ENCODE measurements at regions not wholly inside any gene's neighbourhood (a gene's known extent, or its start where the extent isn't known, plus 50 kb on each side); places are given as distances from the start of the nearest gene placed in this dataset.

DNA sequence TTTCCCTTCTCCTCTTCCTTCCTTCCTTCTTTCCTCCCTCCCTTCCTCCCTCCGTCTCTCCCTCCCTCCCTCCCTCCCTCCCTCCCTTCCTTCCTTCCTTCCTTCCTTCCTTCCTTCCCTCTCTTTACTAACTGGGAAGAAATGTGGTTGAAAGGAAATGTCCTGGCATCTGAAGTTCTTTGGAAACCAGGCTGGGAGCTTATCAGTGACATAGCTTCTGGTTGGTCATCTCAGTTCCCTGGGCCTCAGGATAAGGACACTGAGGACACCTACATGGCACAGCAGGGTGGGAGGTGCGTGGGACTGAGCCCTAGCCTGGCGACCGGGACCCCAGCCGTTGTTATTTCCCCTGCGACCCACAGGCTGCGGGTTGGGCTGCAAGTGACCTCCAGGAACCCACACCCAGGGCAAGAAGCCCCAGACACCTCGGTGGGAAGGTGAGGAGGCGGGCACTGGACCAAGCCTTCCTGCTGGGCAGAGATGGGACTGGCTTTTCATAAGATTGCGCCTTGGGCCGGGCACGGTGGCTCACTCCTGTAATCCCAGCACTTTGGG is 1486.5 kb downstream of the TBC1D22A start:
- Histone ChIP-seq H3K4me1 (ENCODE audit: insufficient read depth, low read length) (no peaks in the 10 kb centered on the region), H3K36me3 (ENCODE audit: insufficient read depth, low read length) (no peaks in the 10 kb centered on the region), H3K27me3 (ENCODE audit: insufficient read depth, low read length) (peaks cover 6% of the 10 kb centered on the region), H3K9me3 (ENCODE audit: low read length) (no peaks in the 10 kb centered on the region), H3K4me3 (ENCODE audit: low read length) (no peak overlapping the region), H2AFZ (ENCODE audit: low read depth, low read length) (no peak overlapping the region)

DNA sequence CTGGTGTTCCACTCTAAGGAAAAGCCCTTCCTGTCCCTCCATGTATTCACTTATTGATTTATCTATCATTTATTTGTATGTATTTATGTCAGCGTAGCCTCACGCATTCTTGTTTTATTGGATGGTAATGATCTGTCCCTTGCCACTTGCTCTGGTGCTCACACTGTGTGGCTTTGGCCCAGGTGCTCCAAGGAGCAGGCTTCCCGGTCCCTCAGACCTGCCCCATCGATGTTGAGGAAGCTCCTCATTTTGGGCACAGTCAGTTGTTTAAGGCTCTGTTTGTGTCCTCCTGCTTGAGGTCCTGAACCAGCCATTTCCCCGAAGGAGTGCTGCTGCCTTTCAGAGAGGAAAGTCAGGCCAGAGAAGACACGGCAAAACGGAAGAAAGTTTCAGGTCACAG is 1485.4 kb downstream of the TBC1D22A start:
- no peaks in the 10 kb centered on the region for H3K9me3 ChIP-seq (ENCODE audit: low read length)
- no peak overlapping the region for H2AFZ ChIP-seq (ENCODE audit: low read depth, low read length)
- H3K4me1 ChIP-seq (ENCODE audit: insufficient read depth, low read length) = no peaks in the 10 kb centered on the region
- no peaks in the 10 kb centered on the region for H3K36me3 ChIP-seq (ENCODE audit: insufficient read depth, low read length)
- peaks cover 6% of the 10 kb centered on the region for H3K27me3 ChIP-seq (ENCODE audit: insufficient read depth, low read length)
- H3K4me3 ChIP-seq (ENCODE audit: low read length) = no peak overlapping the region

DNA sequence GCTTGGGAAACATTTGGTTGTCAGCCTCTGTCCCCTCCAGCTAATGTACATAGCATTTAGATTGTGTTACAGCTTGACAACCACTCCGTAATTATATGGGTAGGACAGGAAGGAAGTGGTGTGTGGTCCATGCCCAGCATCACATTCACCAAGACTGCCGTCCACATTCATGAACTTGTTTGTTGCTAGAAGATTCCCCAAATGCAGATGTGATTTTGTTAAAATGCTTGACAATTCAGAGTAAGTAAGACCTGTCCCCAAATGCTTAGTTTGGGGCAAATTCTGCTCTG is 1482.7 kb downstream of the TBC1D22A start:
- Histone ChIP-seq H3K4me1 (ENCODE audit: insufficient read depth, low read length) (peaks cover 3% of the 10 kb centered on the region), H2AFZ (ENCODE audit: low read depth, low read length) (no peak overlapping the region), H3K36me3 (ENCODE audit: insufficient read depth, low read length) (no peaks in the 10 kb centered on the region), H3K4me3 (ENCODE audit: low read length) (no peak overlapping the region), H3K9me3 (ENCODE audit: low read length) (no peaks in the 10 kb centered on the region), H3K27me3 (ENCODE audit: insufficient read depth, low read length) (peaks cover 8% of the 10 kb centered on the region)

DNA sequence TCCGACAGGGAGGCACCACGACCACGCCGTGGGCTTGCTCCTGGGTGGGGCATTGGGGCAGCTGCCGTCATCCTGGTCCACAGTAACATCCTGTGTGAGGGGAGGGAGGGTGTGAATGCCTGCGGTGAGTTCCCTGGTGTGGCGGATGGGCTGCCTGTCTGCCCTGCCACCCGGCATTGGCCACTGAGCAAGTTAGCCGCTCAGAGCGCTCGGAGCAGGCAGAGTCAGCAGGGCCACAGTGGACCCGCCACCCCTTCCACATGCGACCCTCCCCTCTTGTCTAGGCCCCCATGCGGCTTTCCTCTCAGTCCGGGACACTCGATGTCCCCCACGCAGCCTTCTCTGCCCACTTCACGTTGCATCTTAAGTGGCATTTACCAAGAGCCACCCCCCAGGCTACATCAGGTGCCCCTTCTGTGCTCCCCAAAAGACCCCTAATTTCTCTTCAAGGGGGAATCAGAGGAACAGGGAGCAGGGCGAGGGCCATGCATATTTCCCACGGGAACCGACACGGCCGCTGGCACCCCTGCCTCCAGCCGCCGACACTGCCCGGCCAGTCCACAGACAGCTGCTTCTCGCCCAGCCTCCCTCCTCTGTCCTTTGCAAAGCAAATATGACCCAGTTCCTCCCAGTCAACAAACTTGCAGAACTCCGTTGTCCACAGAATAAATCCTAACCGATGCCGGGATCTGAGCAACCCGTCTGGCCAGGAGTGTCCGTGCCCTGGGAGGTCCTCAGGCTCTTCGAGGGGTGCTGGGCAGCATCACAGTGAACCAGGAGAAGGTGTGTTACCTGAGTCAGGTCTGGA is 1482.1 kb downstream of the TBC1D22A start:
- no peaks in the 10 kb centered on the region for H3K36me3 ChIP-seq (ENCODE audit: insufficient read depth, low read length)
- peaks cover 8% of the 10 kb centered on the region for H3K27me3 ChIP-seq (ENCODE audit: insufficient read depth, low read length)
- peaks cover 8% of the 10 kb centered on the region for H3K4me1 ChIP-seq (ENCODE audit: insufficient read depth, low read length)
- H3K4me3 ChIP-seq (ENCODE audit: low read length) = no peak overlapping the region
- H3K9me3 ChIP-seq (ENCODE audit: low read length) = no peaks in the 10 kb centered on the region
- no peak overlapping the region for H2AFZ ChIP-seq (ENCODE audit: low read depth, low read length)

DNA sequence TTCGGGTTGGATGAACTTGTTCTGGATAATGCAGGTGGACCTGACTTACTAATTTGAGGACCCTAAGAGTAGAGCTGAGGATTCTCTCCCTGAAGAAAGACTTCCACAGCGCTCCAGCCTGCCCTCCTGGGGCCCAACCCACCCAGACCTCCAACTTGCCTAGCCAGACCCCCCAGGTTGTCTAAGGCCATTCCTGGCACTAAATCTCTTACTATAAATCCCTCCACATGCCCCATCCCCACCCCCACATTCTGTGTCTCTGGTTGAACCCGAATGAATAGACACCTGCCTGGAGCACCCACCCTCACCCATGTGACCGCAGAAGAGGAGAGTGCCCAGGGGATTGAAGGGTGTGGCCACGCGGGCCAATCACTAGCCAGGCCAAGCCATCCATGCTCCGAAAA is 1480.0 kb downstream of the TBC1D22A start:
- Histone ChIP-seq H3K27me3 (ENCODE audit: insufficient read depth, low read length) (peaks cover 9% of the 10 kb centered on the region), H3K4me3 (ENCODE audit: low read length) (no peak overlapping the region), H2AFZ (ENCODE audit: low read depth, low read length) (no peak overlapping the region), H3K4me1 (ENCODE audit: insufficient read depth, low read length) (peaks cover 15% of the 10 kb centered on the region), H3K36me3 (ENCODE audit: insufficient read depth, low read length) (no peaks in the 10 kb centered on the region), H3K9me3 (ENCODE audit: low read length) (no peaks in the 10 kb centered on the region)

DNA sequence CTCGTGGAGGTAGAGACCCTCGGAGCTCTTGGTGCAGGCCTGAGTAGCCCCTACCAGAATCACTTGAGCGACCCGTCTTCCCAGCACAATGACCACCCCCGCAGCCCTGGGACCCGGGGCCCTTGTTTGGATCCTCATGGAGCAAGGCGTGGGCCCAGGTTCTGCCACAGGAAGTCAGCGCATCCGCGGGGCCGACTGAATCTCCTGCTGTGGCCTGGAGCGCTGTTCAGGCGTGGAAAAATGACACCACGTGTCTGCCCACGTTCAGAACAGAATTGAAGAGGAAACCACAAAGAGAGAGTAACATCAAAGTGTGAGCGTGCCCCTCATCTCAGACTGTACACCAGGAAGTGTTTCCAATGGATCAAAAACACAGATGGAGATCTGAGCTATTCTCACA is 1479.2 kb downstream of the TBC1D22A start:
- peaks cover 9% of the 10 kb centered on the region for H3K27me3 ChIP-seq (ENCODE audit: insufficient read depth, low read length)
- no peaks in the 10 kb centered on the region for H3K9me3 ChIP-seq (ENCODE audit: low read length)
- H3K36me3 ChIP-seq (ENCODE audit: insufficient read depth, low read length) = no peaks in the 10 kb centered on the region
- peaks cover 15% of the 10 kb centered on the region for H3K4me1 ChIP-seq (ENCODE audit: insufficient read depth, low read length)
- no peak overlapping the region for H2AFZ ChIP-seq (ENCODE audit: low read depth, low read length)
- H3K4me3 ChIP-seq (ENCODE audit: low read length) = no peak overlapping the region

DNA sequence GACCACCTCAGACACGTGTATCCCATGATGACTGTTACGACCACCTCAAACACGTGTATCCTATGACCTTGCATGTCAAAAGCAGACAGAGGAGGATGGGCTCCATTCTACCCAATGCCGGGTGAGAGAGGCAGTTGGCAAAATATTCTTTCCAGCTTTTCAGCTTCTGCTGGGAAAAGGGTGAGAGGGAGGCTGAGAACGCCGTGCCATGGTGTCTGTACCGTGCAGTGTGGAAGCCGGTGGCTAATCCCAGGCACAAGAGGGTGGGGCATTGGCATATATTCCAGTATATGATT is 1478.4 kb downstream of the TBC1D22A start:
- H3K27me3 ChIP-seq (ENCODE audit: insufficient read depth, low read length) = peaks cover 9% of the 10 kb centered on the region
- peaks cover 15% of the 10 kb centered on the region for H3K4me1 ChIP-seq (ENCODE audit: insufficient read depth, low read length)
- no peaks in the 10 kb centered on the region for H3K9me3 ChIP-seq (ENCODE audit: low read length)
- H3K36me3 ChIP-seq (ENCODE audit: insufficient read depth, low read length) = no peaks in the 10 kb centered on the region
- H3K4me3 ChIP-seq (ENCODE audit: low read length) = no peak overlapping the region
- no peak overlapping the region for H2AFZ ChIP-seq (ENCODE audit: low read depth, low read length)

DNA sequence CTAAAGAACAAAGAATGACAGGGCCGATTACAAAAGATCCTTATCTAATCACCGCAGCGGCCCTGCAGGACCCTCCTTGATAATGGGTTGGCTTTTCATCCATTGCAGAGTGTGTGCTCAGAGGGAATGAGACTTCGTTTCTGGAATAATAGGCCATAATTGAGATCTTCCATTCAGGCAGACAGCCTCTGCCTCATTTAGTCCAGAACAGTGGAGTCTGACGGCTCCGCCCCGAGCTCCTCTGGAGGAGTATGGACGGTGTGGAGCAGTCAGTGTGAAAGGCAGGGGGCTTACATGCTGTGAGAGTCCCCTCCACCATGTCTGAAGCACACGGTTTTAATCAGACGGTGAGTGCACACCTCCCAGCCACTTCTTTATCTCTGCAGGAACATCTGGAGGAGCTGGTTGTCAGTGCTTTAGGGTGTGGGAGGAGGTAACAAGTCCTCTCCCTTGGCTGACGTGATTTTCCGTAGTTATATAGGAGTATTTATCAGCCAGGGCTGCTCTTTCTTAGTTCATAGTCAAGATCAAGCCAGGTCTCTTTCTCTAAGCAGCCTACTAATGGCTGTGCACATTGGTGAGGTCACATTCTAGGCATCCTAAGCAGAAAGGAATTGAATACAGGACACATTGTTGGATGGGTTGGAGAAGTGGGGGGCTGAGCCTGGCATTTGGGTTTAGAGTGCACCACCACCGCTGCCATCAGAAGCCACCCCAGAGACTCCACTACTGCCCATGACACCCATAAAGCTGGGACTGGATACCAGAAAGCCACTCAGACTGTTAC is 1477.9 kb downstream of the TBC1D22A start:
- H3K4me1 ChIP-seq (ENCODE audit: insufficient read depth, low read length) = peaks cover 15% of the 10 kb centered on the region
- no peak overlapping the region for H2AFZ ChIP-seq (ENCODE audit: low read depth, low read length)
- H3K9me3 ChIP-seq (ENCODE audit: low read length) = no peaks in the 10 kb centered on the region
- no peaks in the 10 kb centered on the region for H3K36me3 ChIP-seq (ENCODE audit: insufficient read depth, low read length)
- H3K27me3 ChIP-seq (ENCODE audit: insufficient read depth, low read length) = peaks cover 9% of the 10 kb centered on the region
- H3K4me3 ChIP-seq (ENCODE audit: low read length) = no peak overlapping the region

DNA sequence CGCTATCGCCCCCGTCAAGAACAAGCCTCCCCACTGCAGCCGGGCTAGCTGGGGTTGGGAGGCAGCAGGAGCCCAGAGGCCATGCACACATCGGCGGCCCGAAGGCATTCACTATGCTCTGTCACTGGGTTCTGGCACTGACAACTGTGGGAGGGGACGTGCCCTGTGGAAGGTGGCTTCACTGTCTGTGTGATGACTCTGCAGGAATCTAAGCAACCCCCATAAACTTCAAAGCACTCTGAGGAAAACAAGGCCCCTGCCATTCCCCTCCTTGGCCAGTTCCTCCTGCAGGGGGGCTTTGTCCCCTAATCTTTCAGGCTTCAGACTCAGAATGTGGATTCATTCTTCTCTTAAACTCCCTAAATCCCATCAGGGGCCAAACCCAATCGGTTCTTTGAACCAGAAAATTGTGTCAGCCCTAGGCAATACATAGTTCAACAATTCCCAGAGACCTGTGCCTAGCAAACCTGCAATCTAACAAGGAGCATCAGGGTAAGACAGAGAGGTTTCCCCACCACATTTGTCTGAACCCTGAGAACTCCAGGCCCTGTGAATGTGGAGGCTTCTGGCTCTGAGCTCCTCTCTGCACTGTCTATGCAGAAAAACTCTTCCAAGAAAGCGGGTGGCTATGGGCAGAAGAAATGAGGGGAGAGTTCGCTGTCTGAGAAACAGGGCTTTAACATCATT is 1477.2 kb downstream of the TBC1D22A start:
- Histone ChIP-seq H3K9me3 (ENCODE audit: low read length) (no peaks in the 10 kb centered on the region), H3K4me1 (ENCODE audit: insufficient read depth, low read length) (peaks cover 15% of the 10 kb centered on the region), H3K27me3 (ENCODE audit: insufficient read depth, low read length) (peaks cover 9% of the 10 kb centered on the region), H3K4me3 (ENCODE audit: low read length) (no peak overlapping the region), H3K36me3 (ENCODE audit: insufficient read depth, low read length) (no peaks in the 10 kb centered on the region), H2AFZ (ENCODE audit: low read depth, low read length) (no peak overlapping the region)

DNA sequence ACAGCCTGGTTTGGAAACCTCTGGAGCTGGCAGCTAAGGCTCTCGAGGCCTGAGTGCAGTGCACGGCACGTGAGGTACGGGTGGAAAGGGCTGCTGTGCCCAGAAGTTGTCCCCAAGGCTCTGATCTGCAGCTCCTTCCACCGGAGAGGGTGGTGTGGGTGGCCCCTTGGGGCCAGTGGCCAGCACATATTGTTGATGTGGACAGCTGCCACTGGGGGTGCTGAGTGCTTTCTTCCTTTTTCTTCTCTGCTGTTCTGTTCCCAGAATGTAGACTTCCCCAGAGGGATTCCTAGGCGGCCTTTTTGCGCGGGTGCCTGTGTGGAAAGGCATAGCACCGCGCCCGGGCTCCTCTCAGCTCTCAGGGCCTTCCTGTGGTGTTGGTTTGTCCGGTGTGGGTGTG is 1476.5 kb downstream of the TBC1D22A start:
- Histone ChIP-seq H3K9me3 (ENCODE audit: low read length) (no peaks in the 10 kb centered on the region), H3K27me3 (ENCODE audit: insufficient read depth, low read length) (peaks cover 9% of the 10 kb centered on the region), H3K4me3 (ENCODE audit: low read length) (no peak overlapping the region), H3K36me3 (ENCODE audit: insufficient read depth, low read length) (no peaks in the 10 kb centered on the region), H3K4me1 (ENCODE audit: insufficient read depth, low read length) (peaks cover 15% of the 10 kb centered on the region), H2AFZ (ENCODE audit: low read depth, low read length) (no peak overlapping the region)

DNA sequence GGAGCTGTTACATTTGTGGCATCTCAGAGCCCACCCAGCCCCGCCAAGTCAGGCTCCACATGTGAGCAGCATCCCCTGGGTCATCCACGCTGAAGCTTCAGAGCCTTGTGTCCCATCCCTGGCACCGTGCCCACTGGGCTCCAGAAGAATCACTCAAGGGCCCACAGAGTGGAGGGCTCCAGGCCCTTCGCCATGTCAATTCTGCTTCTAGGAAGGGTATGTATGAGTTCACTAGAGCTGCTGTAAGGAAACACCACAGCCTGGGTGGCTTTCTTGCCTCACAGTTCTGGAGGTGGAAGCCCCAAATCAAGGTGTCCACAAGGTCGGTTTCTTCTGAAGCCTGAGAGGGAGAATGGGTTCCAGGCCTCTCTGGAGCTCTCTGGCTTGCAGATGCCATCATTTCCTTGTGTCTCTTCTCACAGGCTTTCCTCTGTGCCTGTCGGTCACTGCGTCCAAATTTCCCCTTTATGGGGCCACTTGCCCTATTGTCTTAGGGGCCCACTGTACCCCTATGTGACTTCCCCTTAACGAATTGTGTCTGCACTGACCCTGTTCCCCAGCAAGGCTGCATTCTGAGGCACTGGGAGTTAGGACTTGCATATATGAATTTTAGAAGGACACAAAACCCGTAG is 1476.0 kb downstream of the TBC1D22A start:
- Histone ChIP-seq H3K9me3 (ENCODE audit: low read length) (no peaks in the 10 kb centered on the region), H3K36me3 (ENCODE audit: insufficient read depth, low read length) (no peaks in the 10 kb centered on the region), H3K4me1 (ENCODE audit: insufficient read depth, low read length) (peaks cover 15% of the 10 kb centered on the region), H2AFZ (ENCODE audit: low read depth, low read length) (no peak overlapping the region), H3K4me3 (ENCODE audit: low read length) (no peak overlapping the region), H3K27me3 (ENCODE audit: insufficient read depth, low read length) (peaks cover 9% of the 10 kb centered on the region)

DNA sequence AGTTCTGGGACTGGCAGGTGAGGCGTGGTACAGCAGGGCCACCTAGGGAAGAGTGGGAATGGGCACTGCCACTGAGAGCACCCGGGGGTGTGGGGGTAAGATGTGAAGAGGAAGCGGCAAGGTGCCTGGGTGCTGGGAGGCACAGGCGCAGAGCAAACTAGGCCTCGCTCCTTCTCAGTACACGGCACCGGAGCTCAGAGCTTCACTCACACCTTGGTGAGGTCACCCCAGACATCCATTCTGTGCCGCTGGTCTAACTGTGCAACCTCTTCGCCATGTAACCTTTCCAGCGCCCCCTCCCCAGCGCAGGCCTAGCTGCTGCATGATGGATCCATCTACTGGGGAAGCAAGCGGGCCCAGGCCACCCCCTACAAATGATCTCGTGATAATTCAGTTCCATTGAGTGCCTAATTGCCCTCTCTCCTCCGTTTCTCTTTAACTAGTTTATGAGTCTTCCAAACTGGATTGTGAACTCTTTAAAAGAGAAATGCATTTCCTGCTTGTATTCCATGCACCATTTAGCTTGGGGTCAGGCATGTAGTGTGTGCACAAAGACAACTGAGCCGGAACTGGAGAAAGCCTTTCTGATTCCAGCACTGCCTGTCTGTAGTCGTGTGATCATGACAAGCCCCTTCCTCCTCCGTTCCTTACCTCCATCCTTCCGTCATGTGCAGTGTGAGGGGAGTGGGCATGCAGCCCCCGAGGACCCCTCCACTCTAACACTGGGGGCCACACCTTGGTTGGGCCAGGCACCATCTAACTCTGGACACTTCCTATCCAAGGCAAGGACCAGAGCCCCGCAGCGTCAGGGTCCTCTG is 1475.2 kb downstream of the TBC1D22A start:
- Histone ChIP-seq H3K9me3 (ENCODE audit: low read length) (no peaks in the 10 kb centered on the region), H3K27me3 (ENCODE audit: insufficient read depth, low read length) (peaks cover 9% of the 10 kb centered on the region), H3K36me3 (ENCODE audit: insufficient read depth, low read length) (no peaks in the 10 kb centered on the region), H3K4me1 (ENCODE audit: insufficient read depth, low read length) (peaks cover 15% of the 10 kb centered on the region), H3K4me3 (ENCODE audit: low read length) (no peak overlapping the region), H2AFZ (ENCODE audit: low read depth, low read length) (no peak overlapping the region)

All from neuron (in vitro differentiated cells).